H1 (cell line): ENCODE measurements at regions not wholly inside any gene's neighbourhood (a gene's known extent, or its start where the extent isn't known, plus 50 kb on each side); places are given as distances from the start of the nearest gene placed in this dataset.

Experiments used
- CTCF ChIA-PET: fragments of 300-600 bp; sonication (Branson Sonifier 250); formaldehyde crosslinking; loops from one replicate; lab custom pipeline; 2021; ENCODE audit not compliant: partially characterized antibody; lab: Charles Lee
- POLR2A ChIA-PET: fragments of 300-600 bp; sonication (Branson Sonifier 250); formaldehyde crosslinking; loops from one replicate; lab custom pipeline; 2021; ENCODE audit warnings: inconsistent platforms; ENCODE audit not compliant: partially characterized antibody; lab: Charles Lee
- DNase-seq, 2 experiments: peaks; one replicate each; pipeline versions ENCODE4 v3.0.0 to v3.0.0-alpha.2; 2010 to 2022; ENCODE audit warnings: low spot score in 2 of 2, low read depth in 1 of 2, mixed read lengths in 1 of 2
- FAIRE-seq: peaks from 2 replicates; lab custom pipeline; 2011; peaks lifted over from hg19 to GRCh38; lab: Jason Lieb, UNC
- H2AFZ ChIP-seq: 2 replicates; pipeline ENCODE4 v1.8.1; 2012; ENCODE audit warnings: low read length, inconsistent platforms
- H2AK5ac ChIP-seq: 2 replicates; pipeline ENCODE4 v1.6.1; 2013; ENCODE audit warnings: low read depth, low read length
- H2BK120ac ChIP-seq: replicated peaks from 2 replicates; pipeline ENCODE3; 2013; ENCODE audit warnings: low read depth, low read length, inconsistent platforms
- H2BK12ac ChIP-seq: 2 replicates; pipeline ENCODE4 v1.6.1; 2013; ENCODE audit warnings: low read depth, low read length
- H2BK15ac ChIP-seq: 2 replicates; pipeline ENCODE4 v1.6.1; 2013; ENCODE audit warnings: low read length
- H2BK20ac ChIP-seq: 2 replicates; pipeline ENCODE4 v1.6.1; 2013; ENCODE audit warnings: low read length
- H2BK5ac ChIP-seq: 2 replicates; pipeline ENCODE4 v1.6.1; 2013; ENCODE audit warnings: low read depth, low read length
- H3K14ac ChIP-seq: 2 replicates; pipeline ENCODE4 v1.6.1; 2013; ENCODE audit warnings: inconsistent platforms; ENCODE audit not compliant: insufficient read length
- H3K18ac ChIP-seq: 2 replicates; pipeline ENCODE4 v1.6.1; 2013; ENCODE audit warnings: low read length; ENCODE audit errors: extremely low read depth
- H3K23ac ChIP-seq: 2 replicates; pipeline ENCODE4 v1.6.1; 2013; ENCODE audit warnings: inconsistent platforms; ENCODE audit not compliant: insufficient read length
- H3K23me2 ChIP-seq: 2 replicates; pipeline ENCODE4 v1.6.1; 2013; ENCODE audit warnings: low read depth, low read length
- H3K27ac ChIP-seq: 2 replicates; pipeline ENCODE4 v1.6.1; 2011; ENCODE audit warnings: low read depth, low read length, inconsistent platforms
- H3K27me3 ChIP-seq, 4 experiments: replicated peaks in 1 of 4; 1 replicate in 1 of 4; 2 replicates in 3 of 4; pipeline versions ENCODE4 v1.6.1 to v1.8.1; 2011 to 2013; ENCODE audit warnings: low read length in 3 of 4, mild to moderate bottlenecking in 3 of 4, inconsistent platforms in 2 of 4, mixed read lengths in 2 of 4, moderate library complexity in 1 of 4; ENCODE audit not compliant: control insufficient read depth in 3 of 4, insufficient read depth in 3 of 4; ENCODE audit errors: extremely low read depth in 1 of 4
- H3K36me3 ChIP-seq, 4 experiments: 2 replicates each; pipeline versions ENCODE4 v1.6.1 to v1.8.1; 2011 to 2013; ENCODE audit warnings: mild to moderate bottlenecking in 4 of 4, low read length in 3 of 4, moderate library complexity in 2 of 4, control low read depth in 1 of 4, inconsistent platforms in 1 of 4; ENCODE audit not compliant: insufficient read depth in 4 of 4, control insufficient read depth in 2 of 4
- H3K4ac ChIP-seq: replicated peaks from 2 replicates; pipeline ENCODE3; 2013; ENCODE audit warnings: low read length, low read depth, mixed read lengths, inconsistent platforms; ENCODE audit not compliant: insufficient read length
- H3K4me1 ChIP-seq, 4 experiments: replicated peaks in 1 of 4; 1 replicate in 1 of 4; 2 replicates in 3 of 4; pipeline versions ENCODE4 v1.6.1 to v1.8.1; 2011 to 2013; ENCODE audit warnings: low read length in 3 of 4, inconsistent platforms in 2 of 4, mixed read lengths in 1 of 4; ENCODE audit not compliant: insufficient read depth in 4 of 4, control insufficient read depth in 3 of 4
- H3K4me2 ChIP-seq, 2 experiments: 2 replicates each; pipeline versions ENCODE4 v1.6.1 to v1.8.1; 2011 to 2013; ENCODE audit warnings: low read depth in 2 of 2, low read length in 2 of 2, control low read depth in 1 of 2, inconsistent platforms in 1 of 2, mild to moderate bottlenecking in 1 of 2; ENCODE audit not compliant: insufficient read depth in 1 of 2
- H3K4me3 ChIP-seq, 4 experiments: fragments of 200-600, 300-600 bp in 1 of 4; sonication (generic), shearing (Covaris generic), sonication (Bioruptor Twin) in 1 of 4; 2 replicates each; pipeline versions ENCODE4 v1.5.1 to v1.8.1; 2011 to 2016; ENCODE audit warnings: low read length in 4 of 4, low read depth in 3 of 4, control low read depth in 2 of 4, inconsistent platforms in 2 of 4, mild to moderate bottlenecking in 2 of 4, mixed read lengths in 1 of 4, moderate library complexity in 1 of 4; ENCODE audit not compliant: insufficient read depth in 2 of 4; ENCODE audit errors: extremely low read depth in 1 of 4
- H3K56ac ChIP-seq: replicated peaks from 2 replicates; pipeline ENCODE3; 2013; ENCODE audit warnings: low read depth, mild to moderate bottlenecking, mixed read lengths, low read length, inconsistent platforms; ENCODE audit not compliant: insufficient read length
- H3K79me1 ChIP-seq: 2 replicates; pipeline ENCODE4 v1.6.1; 2013; ENCODE audit warnings: low read depth, low read length, control low read depth
- H3K79me2 ChIP-seq, 2 experiments: 2 replicates each; pipeline versions ENCODE4 v1.6.1 to v1.8.1; 2012 to 2013; ENCODE audit warnings: low read length in 2 of 2, mild to moderate bottlenecking in 2 of 2, inconsistent platforms in 1 of 2; ENCODE audit not compliant: insufficient read depth in 2 of 2, control insufficient read depth in 1 of 2
- H3K9ac ChIP-seq, 4 experiments: replicated peaks in 1 of 4; 1 replicate in 1 of 4; 2 replicates in 3 of 4; pipeline versions ENCODE4 v1.6.1 to v1.8.1; 2011 to 2013; ENCODE audit warnings: low read depth in 3 of 4, low read length in 3 of 4, control low read depth in 2 of 4, mild to moderate bottlenecking in 2 of 4, moderate library complexity in 2 of 4, inconsistent platforms in 1 of 4; ENCODE audit errors: extremely low read depth in 1 of 4
- H3K9me3 ChIP-seq, 2 experiments: 2 replicates each; pipeline versions ENCODE4 v1.6.1 to v1.8.1; 2012 to 2013; ENCODE audit warnings: mild to moderate bottlenecking in 2 of 2, moderate library complexity in 2 of 2, control low read depth in 1 of 2, inconsistent platforms in 1 of 2, low read depth in 1 of 2, low read length in 1 of 2, mixed read lengths in 1 of 2; ENCODE audit not compliant: insufficient read depth in 2 of 2
- H4K20me1 ChIP-seq, 2 experiments: replicated peaks in 1 of 2; 2 replicates each; pipeline versions ENCODE3 to v1.8.1; 2011 to 2013; ENCODE audit warnings: inconsistent platforms in 2 of 2, low read length in 2 of 2, mild to moderate bottlenecking in 1 of 2; ENCODE audit not compliant: insufficient read depth in 2 of 2, control insufficient read depth in 1 of 2
- H4K5ac ChIP-seq: 2 replicates; pipeline ENCODE4 v1.6.1; 2013; ENCODE audit warnings: low read length, low read depth, mixed read lengths, inconsistent platforms; ENCODE audit not compliant: insufficient read length
- H4K8ac ChIP-seq: 2 replicates; pipeline ENCODE4 v1.8.0; 2013; ENCODE audit warnings: mild to moderate bottlenecking, moderate library complexity, low read length, inconsistent platforms; ENCODE audit not compliant: insufficient read depth; ENCODE audit errors: extremely low read depth
- H4K91ac ChIP-seq: replicated peaks from 2 replicates; pipeline ENCODE3; 2013; ENCODE audit warnings: low read length, mixed read lengths, inconsistent platforms; ENCODE audit not compliant: insufficient read length
- CHD2 ChIP-seq: IDR thresholded peaks from 2 replicates; pipeline ENCODE4 v1.6.1; 2012; ENCODE audit warnings: low read length, improper control_type of control experiment
- CTCF ChIP-seq, 3 experiments: IDR thresholded peaks; 1 replicate in 2 of 3; 2 replicates in 1 of 3; pipeline versions ENCODE4 v1.5.1 to v1.6.1; 2011; ENCODE audit warnings: low read length in 3 of 3, mild to moderate bottlenecking in 3 of 3, inconsistent platforms in 2 of 3, low read depth in 1 of 3, moderate library complexity in 1 of 3; ENCODE audit not compliant: insufficient read depth in 1 of 3; ENCODE audit errors: control extremely low read depth in 1 of 3
- GABPA ChIP-seq: IDR thresholded peaks from 2 replicates; pipeline ENCODE4 v1.6.1; 2011; ENCODE audit warnings: mild to moderate bottlenecking, low read length, moderate library complexity, borderline replicate concordance; ENCODE audit not compliant: insufficient read depth
- JUND ChIP-seq: IDR thresholded peaks from 2 replicates; pipeline ENCODE4 v1.6.1; 2011; ENCODE audit warnings: mild to moderate bottlenecking, improper control_type of control experiment, low read length
- NANOG ChIP-seq: IDR thresholded peaks from 2 replicates; pipeline ENCODE4 v1.6.1; 2011; ENCODE audit warnings: low read length, low read depth, mild to moderate bottlenecking, inconsistent platforms; ENCODE audit not compliant: insufficient read depth, poor library complexity, severe bottlenecking
- SIX5 ChIP-seq: IDR thresholded peaks from 2 replicates; pipeline ENCODE4 v1.6.1; 2011; ENCODE audit warnings: mild to moderate bottlenecking, low read depth, low read length
- SRF ChIP-seq: IDR thresholded peaks from 2 replicates; pipeline ENCODE4 v1.6.1; 2011; ENCODE audit warnings: mild to moderate bottlenecking, low read depth, low read length, moderate library complexity
- TAF1 ChIP-seq: IDR thresholded peaks from 2 replicates; pipeline ENCODE4 v1.6.1; 2011; ENCODE audit warnings: mild to moderate bottlenecking, low read depth, low read length
- USF2 ChIP-seq: IDR thresholded peaks from 2 replicates; pipeline ENCODE4 v1.6.1; 2011; ENCODE audit warnings: low read length, improper control_type of control experiment
- TF ChIP-seq, protein P1 (sequence below): IDR thresholded peaks from 2 replicates; pipeline ENCODE4 v1.6.1; 2012; ENCODE audit warnings: inconsistent platforms

- no peak overlapping the region for H3K14ac ChIP-seq
- no peaks in the 10 kb centered on the region for H4K20me1 ChIP-seq
- ChIA-PET CTCF (no interaction called here), POLR2A (no interaction called here)
- no peak overlapping the region for H4K91ac ChIP-seq
- H3K4me3 ChIP-seq = no peak overlapping the region
- no peak overlapping the region for H2AK5ac ChIP-seq
- DNase-seq (no peak), FAIRE-seq (no peak)
- no peak overlapping the region for H3K56ac ChIP-seq
- H3K27ac ChIP-seq = no peak overlapping the region
- no peak overlapping the region for H3K23ac ChIP-seq
- H3K36me3 ChIP-seq = no peaks in the 10 kb centered on the region
- no peaks in the 10 kb centered on the region for H3K79me2 ChIP-seq
- no peak overlapping the region for H3K18ac ChIP-seq
- H3K4me1 ChIP-seq = no peaks in the 10 kb centered on the region
- no peaks in the 10 kb centered on the region for H3K27me3 ChIP-seq
- H2BK5ac ChIP-seq = no peak overlapping the region
- no peak overlapping the region for H2AFZ ChIP-seq
- H3K4me2 ChIP-seq = no peak overlapping the region
- H3K9ac ChIP-seq = no peak overlapping the region
- H4K8ac ChIP-seq = no peak overlapping the region
- no peak for TF ChIP-seq NANOG
- no peak for TF ChIP-seq SIX5
- TF ChIP-seq USF2 = no peak
- TF ChIP-seq TAF1 = no peak
- no peak for TF ChIP-seq GABPA
- no peak for TF ChIP-seq SRF
- TF ChIP-seq JUND = no peak
- TF ChIP-seq CHD2 = no peak
- TF ChIP-seq, protein P1, sequence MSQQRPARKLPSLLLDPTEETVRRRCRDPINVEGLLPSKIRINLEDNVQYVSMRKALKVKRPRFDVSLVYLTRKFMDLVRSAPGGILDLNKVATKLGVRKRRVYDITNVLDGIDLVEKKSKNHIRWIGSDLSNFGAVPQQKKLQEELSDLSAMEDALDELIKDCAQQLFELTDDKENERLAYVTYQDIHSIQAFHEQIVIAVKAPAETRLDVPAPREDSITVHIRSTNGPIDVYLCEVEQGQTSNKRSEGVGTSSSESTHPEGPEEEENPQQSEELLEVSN = no peak
- no peak for TF ChIP-seq CTCF (IDR thresholded peaks at IDR 0.05; ENCODE audit: control extremely low read depth in 1 of 3, insufficient read depth in 1 of 3, low read depth in 1 of 3, low read length in 3 of 3)
- H3K23me2 ChIP-seq = no peaks in the 10 kb centered on the region
- no peak overlapping the region for H2BK12ac ChIP-seq
- no peak overlapping the region for H3K4ac ChIP-seq
- no peak overlapping the region for H4K5ac ChIP-seq
- H2BK120ac ChIP-seq = no peak overlapping the region
- H3K9me3 ChIP-seq = 0 out of 4 replicates have a peak, but pooled peaks cover 0 to under 1% of the 10 kb centered on the region in 2 experiments
- no peak overlapping the region for H2BK15ac ChIP-seq
- H2BK20ac ChIP-seq = no peak overlapping the region
- no peaks in the 10 kb centered on the region for H3K79me1 ChIP-seq
These were observed 236.7 kb upstream of the KCTD3 start for GRCh38 chr1:215330426-215330825.
